Muscle layer of duodenum (tissue), 2 donors: ENCODE measurements at regions not wholly inside any gene's neighbourhood (a gene's known extent, or its start where the extent isn't known, plus 50 kb on each side); places are given as distances from the start of the nearest gene placed in this dataset.

Experiments
- H3K27ac ChIP-seq: one replicate; pipeline ENCODE4 v1.7.0; 2013; ENCODE audit warnings: mild to moderate bottlenecking, low read length
- H3K27me3 ChIP-seq: one replicate; pipeline ENCODE4 v1.7.0; 2013; ENCODE audit warnings: low read depth, mild to moderate bottlenecking, control low read depth, low read length
- H3K36me3 ChIP-seq, 2 donors: one replicate each; pipeline ENCODE4 v1.7.0; 2013; ENCODE audit warnings: low read length in 2 of 2, control low read depth in 1 of 2, mild to moderate bottlenecking in 1 of 2; ENCODE audit not compliant: insufficient read depth in 2 of 2, control insufficient read depth in 1 of 2
- H3K4me1 ChIP-seq, 2 donors: one replicate each; pipeline ENCODE4 v1.7.0; 2013; ENCODE audit warnings: low read length in 2 of 2, mild to moderate bottlenecking in 2 of 2, control low read depth in 1 of 2, moderate library complexity in 1 of 2; ENCODE audit not compliant: insufficient read depth in 2 of 2, control insufficient read depth in 1 of 2
- H3K4me3 ChIP-seq, 2 donors: one replicate each; pipeline ENCODE4 v1.7.0; 2013; ENCODE audit warnings: low read length in 2 of 2, low read depth in 1 of 2, mild to moderate bottlenecking in 1 of 2
- H3K9me3 ChIP-seq, 2 donors: one replicate each; pipeline ENCODE4 v1.7.0; 2013; ENCODE audit warnings: low read length in 2 of 2, control low read depth in 1 of 2, mild to moderate bottlenecking in 1 of 2; ENCODE audit not compliant: control insufficient read depth in 1 of 2
- donor health status: healthy.

GRCh38 chr16:86079255-86079885 lies 180.4 kb downstream of the IRF8 start:
- Histone ChIP-seq H3K27me3 (no peaks in the 10 kb centered on the region), H3K9me3 (no peaks in the 10 kb centered on the region), H3K4me1 (peaks cover 0 to 6% of the 10 kb centered on the region in 2 donors), H3K4me3 (no peak overlapping the region), H3K27ac (no peak overlapping the region), H3K36me3 (no peaks in the 10 kb centered on the region)

GRCh38 chr16:86080131-86080875 lies 181.3 kb downstream of the IRF8 start:
- no peak overlapping the region for H3K4me3 ChIP-seq
- no peaks in the 10 kb centered on the region for H3K27me3 ChIP-seq
- H3K4me1 ChIP-seq, result no peaks in the 10 kb centered on the region
- H3K9me3 ChIP-seq, result no peaks in the 10 kb centered on the region
- no peak overlapping the region for H3K27ac ChIP-seq
- H3K36me3 ChIP-seq, result no peaks in the 10 kb centered on the region

GRCh38 chr16:86080982-86081381 lies 182.0 kb downstream of the IRF8 start:
- Histone ChIP-seq H3K4me1 (no peaks in the 10 kb centered on the region), H3K4me3 (no peak overlapping the region), H3K27ac (no peak overlapping the region), H3K27me3 (no peaks in the 10 kb centered on the region), H3K9me3 (no peaks in the 10 kb centered on the region), H3K36me3 (no peaks in the 10 kb centered on the region)

GRCh38 chr16:86082418-86083030 lies 183.6 kb downstream of the IRF8 start:
- Histone ChIP-seq H3K36me3 (no peaks in the 10 kb centered on the region), H3K4me3 (no peak overlapping the region), H3K9me3 (no peaks in the 10 kb centered on the region), H3K27ac (no peak overlapping the region), H3K4me1 (no peaks in the 10 kb centered on the region), H3K27me3 (no peaks in the 10 kb centered on the region)

- no peaks in the 10 kb centered on the region for H3K4me1 ChIP-seq
- H3K27me3 ChIP-seq, result no peaks in the 10 kb centered on the region
- no peak overlapping the region for H3K27ac ChIP-seq
- no peaks in the 10 kb centered on the region for H3K36me3 ChIP-seq
- H3K4me3 ChIP-seq, result no peak overlapping the region
- H3K9me3 ChIP-seq, result no peaks in the 10 kb centered on the region
Measured at GRCh38 chr16:86083382-86084002, 184.5 kb downstream of the IRF8 start.

- Histone ChIP-seq H3K27me3 (no peaks in the 10 kb centered on the region), H3K27ac (no peak overlapping the region)
Measured at GRCh38 chr16:86085161-86085611, 186.2 kb downstream of the IRF8 start.

GRCh38 chr16:86085795-86086194 lies 186.8 kb downstream of the IRF8 start:
- H3K4me1 ChIP-seq, result no peaks in the 10 kb centered on the region
- no peaks in the 10 kb centered on the region for H3K36me3 ChIP-seq
- no peaks in the 10 kb centered on the region for H3K9me3 ChIP-seq
- no peak overlapping the region for H3K27ac ChIP-seq
- H3K4me3 ChIP-seq, result no peak overlapping the region
- no peaks in the 10 kb centered on the region for H3K27me3 ChIP-seq

More at GRCh38 chr16:86085161-86085611, 186.2 kb downstream of the IRF8 start:
- no peaks in the 10 kb centered on the region for H3K4me1 ChIP-seq
- no peaks in the 10 kb centered on the region for H3K9me3 ChIP-seq
- H3K36me3 ChIP-seq, result no peaks in the 10 kb centered on the region
- H3K4me3 ChIP-seq, result no peak overlapping the region

GRCh38 chr16:86086471-86086870 lies 187.5 kb downstream of the IRF8 start:
- no peaks in the 10 kb centered on the region for H3K9me3 ChIP-seq
- H3K27ac ChIP-seq, result no peak overlapping the region

GRCh38 chr16:86087011-86087895 lies 188.3 kb downstream of the IRF8 start:
- Histone ChIP-seq H3K27me3 (no peaks in the 10 kb centered on the region), H3K36me3 (no peaks in the 10 kb centered on the region), H3K4me1 (no peaks in the 10 kb centered on the region), H3K27ac (no peak overlapping the region), H3K9me3 (no peaks in the 10 kb centered on the region), H3K4me3 (no peak overlapping the region)

More at GRCh38 chr16:86086471-86086870, 187.5 kb downstream of the IRF8 start:
- Histone ChIP-seq H3K4me3 (no peak overlapping the region), H3K4me1 (no peaks in the 10 kb centered on the region), H3K27me3 (no peaks in the 10 kb centered on the region), H3K36me3 (no peaks in the 10 kb centered on the region)

- H3K9me3 ChIP-seq, result no peaks in the 10 kb centered on the region
- no peak overlapping the region for H3K4me3 ChIP-seq
- no peak overlapping the region for H3K27ac ChIP-seq
- H3K27me3 ChIP-seq, result no peaks in the 10 kb centered on the region
- no peaks in the 10 kb centered on the region for H3K36me3 ChIP-seq
- no peaks in the 10 kb centered on the region for H3K4me1 ChIP-seq
Measured at GRCh38 chr16:86087896-86088230, 188.9 kb downstream of the IRF8 start.
